SK-N-MC (cell line): ENCODE measurements at regions not wholly inside any gene's neighbourhood (a gene's known extent, or its start where the extent isn't known, plus 50 kb on each side); places are given as distances from the start of the nearest gene placed in this dataset.

Experiments
- EZH2 ChIP-seq: fragments of 200-600 bp; sonication (generic); IDR thresholded peaks from one replicate; pipeline ENCODE4 v1.6.1; 2017; ENCODE audit warnings: antibody characterized with exemption
- POLR2AphosphoS5 ChIP-seq: IDR thresholded peaks from 2 replicates; pipeline ENCODE4 v1.6.1; 2012; ENCODE audit warnings: mild to moderate bottlenecking, low read depth, low read length, borderline replicate concordance

GRCh38 chr14:71662291-71662790, 269.9 kb upstream of the RGS6 start:
- no peak for TF ChIP-seq EZH2
- no peak for TF ChIP-seq POLR2AphosphoS5
